ENCODE measurements at regions not wholly inside any gene's neighbourhood (a gene's known extent, or its start where the extent isn't known, plus 50 kb on each side); places are given as distances from the start of the nearest gene placed in this dataset.

- TF ChIP-seq CTCF (IDR thresholded peaks at IDR 0.05) (no peak), POLR2A (IDR thresholded peaks at IDR 0.05) (no peak)
Observed at GRCh38 chr1:193542690-193543089, 356.3 kb upstream of the B3GALT2 start.
